HL-60 (cell line): ENCODE measurements at regions not wholly inside any gene's neighbourhood (a gene's known extent, or its start where the extent isn't known, plus 50 kb on each side); places are given as distances from the start of the nearest gene placed in this dataset.

ENCODE experiments used
- DNase-seq, 2 experiments: peaks; one replicate each; pipeline ENCODE4 v3.0.0-alpha.2; 2010 to 2020; ENCODE audit warnings: low read depth in 1 of 2, low spot score in 1 of 2
- H3K27ac ChIP-seq: fragments of 250-450 bp; sonication (Bioruptor Pico); replicated peaks from 2 replicates; pipeline ENCODE4 v1.5.1; 2020; ENCODE audit warnings: mild to moderate bottlenecking, moderate library complexity
- H3K27me3 ChIP-seq: fragments of 250-450 bp; sonication (Bioruptor Pico); 2 replicates; pipeline ENCODE4 v1.5.1; 2021; ENCODE audit warnings: mild to moderate bottlenecking, moderate library complexity; ENCODE audit not compliant: insufficient read depth, poor library complexity, severe bottlenecking
- H3K4me3 ChIP-seq: replicated peaks from 2 replicates; pipeline ENCODE4 v1.5.1; 2011; ENCODE audit warnings: mild to moderate bottlenecking, control low read depth, low read length; ENCODE audit not compliant: insufficient read depth
- GABPA ChIP-seq: IDR thresholded peaks from 2 replicates; pipeline ENCODE4 v1.6.1; 2012; ENCODE audit warnings: low read depth
- POLR2AphosphoS5 ChIP-seq: IDR thresholded peaks from 2 replicates; pipeline ENCODE4 v1.6.1; 2012; ENCODE audit warnings: low read depth
- REST ChIP-seq: IDR thresholded peaks from 2 replicates; pipeline ENCODE4 v1.6.1; 2012; ENCODE audit warnings: low read depth; ENCODE audit not compliant: insufficient replicate concordance
- SPI1 ChIP-seq: IDR thresholded peaks from 2 replicates; pipeline ENCODE4 v1.6.1; 2012; ENCODE audit warnings: low read depth, mild to moderate bottlenecking, borderline replicate concordance
- TF ChIP-seq, protein P1 (sequence below): IDR thresholded peaks from one replicate; pipeline ENCODE4 v1.5.1; 2011; ENCODE audit warnings: low read length, control low read depth, inconsistent platforms; ENCODE audit not compliant: insufficient read depth

GRCh38 chr7:67878808-67879207, 882.2 kb downstream of the TYW1 start:
- DNase-seq: no peak
- Histone ChIP-seq H3K4me3 (no peak overlapping the region), H3K27ac (no peak overlapping the region), H3K27me3 (no peaks in the 10 kb centered on the region)
- no peak for TF ChIP-seq GABPA
- TF ChIP-seq SPI1: no peak
- no peak for TF ChIP-seq REST
- TF ChIP-seq POLR2AphosphoS5: no peak
- TF ChIP-seq, protein P1, sequence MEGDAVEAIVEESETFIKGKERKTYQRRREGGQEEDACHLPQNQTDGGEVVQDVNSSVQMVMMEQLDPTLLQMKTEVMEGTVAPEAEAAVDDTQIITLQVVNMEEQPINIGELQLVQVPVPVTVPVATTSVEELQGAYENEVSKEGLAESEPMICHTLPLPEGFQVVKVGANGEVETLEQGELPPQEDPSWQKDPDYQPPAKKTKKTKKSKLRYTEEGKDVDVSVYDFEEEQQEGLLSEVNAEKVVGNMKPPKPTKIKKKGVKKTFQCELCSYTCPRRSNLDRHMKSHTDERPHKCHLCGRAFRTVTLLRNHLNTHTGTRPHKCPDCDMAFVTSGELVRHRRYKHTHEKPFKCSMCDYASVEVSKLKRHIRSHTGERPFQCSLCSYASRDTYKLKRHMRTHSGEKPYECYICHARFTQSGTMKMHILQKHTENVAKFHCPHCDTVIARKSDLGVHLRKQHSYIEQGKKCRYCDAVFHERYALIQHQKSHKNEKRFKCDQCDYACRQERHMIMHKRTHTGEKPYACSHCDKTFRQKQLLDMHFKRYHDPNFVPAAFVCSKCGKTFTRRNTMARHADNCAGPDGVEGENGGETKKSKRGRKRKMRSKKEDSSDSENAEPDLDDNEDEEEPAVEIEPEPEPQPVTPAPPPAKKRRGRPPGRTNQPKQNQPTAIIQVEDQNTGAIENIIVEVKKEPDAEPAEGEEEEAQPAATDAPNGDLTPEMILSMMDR: no peak

DNA sequence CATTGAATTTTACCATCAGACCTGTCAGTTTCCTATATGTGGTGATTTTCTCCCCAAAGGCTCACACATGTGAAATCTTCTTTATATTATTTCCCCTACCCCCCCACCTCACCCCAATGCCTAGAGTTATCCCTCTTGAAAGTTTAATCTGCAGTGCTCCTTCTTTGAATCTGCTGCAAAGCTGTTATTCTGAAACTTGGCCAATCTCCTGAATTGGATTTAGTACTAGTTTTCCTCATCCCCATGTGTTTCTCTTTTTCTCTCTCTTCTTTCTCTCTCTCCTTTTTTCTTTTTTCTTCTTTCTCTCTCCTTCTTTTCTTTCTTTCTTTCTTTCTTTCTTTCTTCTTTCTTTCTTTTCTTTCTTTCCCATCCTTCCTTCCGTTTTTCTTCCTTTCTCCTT, 886.2 kb downstream of the TYW1 start:
- no peak overlapping the region for H3K4me3 ChIP-seq
- DNase-seq: no peak
- no peak overlapping the region for H3K27ac ChIP-seq
- no peaks in the 10 kb centered on the region for H3K27me3 ChIP-seq
- TF ChIP-seq, protein P1: no peak
- no peak for TF ChIP-seq SPI1
- TF ChIP-seq POLR2AphosphoS5: no peak
- TF ChIP-seq GABPA: no peak
- no peak for TF ChIP-seq REST

- Histone ChIP-seq H3K27ac (no peak overlapping the region), H3K27me3 (no peaks in the 10 kb centered on the region), H3K4me3 (no peak overlapping the region)
- TF ChIP-seq, protein P1: no peak
- TF ChIP-seq POLR2AphosphoS5: no peak
- TF ChIP-seq REST: no peak
- no peak for TF ChIP-seq GABPA
- TF ChIP-seq SPI1: no peak
- DNase-seq: no peak
These were observed 893.7 kb downstream of the TYW1 start for GRCh38 chr7:67890316-67890715.
